ENCODE measurements at regions not wholly inside any gene's neighbourhood (a gene's known extent, or its start where the extent isn't known, plus 50 kb on each side); places are given as distances from the start of the nearest gene placed in this dataset.

GRCh38 chr7:149588930-149589329, 91.3 kb upstream of the ZNF746 start:
- TF ChIP-seq CTCF (IDR thresholded peaks at IDR 0.05 in 8 of 11, conservative IDR thresholded peaks at IDR 0.05 in 3 of 11): no peak
- no peak for TF ChIP-seq POLR2A (IDR thresholded peaks at IDR 0.05)
- no peak for TF ChIP-seq POLR2AphosphoS5 (IDR thresholded peaks at IDR 0.05)

Measured in spleen (tissue), 7 donors.